ENCODE measurements at regions not wholly inside any gene's neighbourhood (a gene's known extent, or its start where the extent isn't known, plus 50 kb on each side); places are given as distances from the start of the nearest gene placed in this dataset.

DNA sequence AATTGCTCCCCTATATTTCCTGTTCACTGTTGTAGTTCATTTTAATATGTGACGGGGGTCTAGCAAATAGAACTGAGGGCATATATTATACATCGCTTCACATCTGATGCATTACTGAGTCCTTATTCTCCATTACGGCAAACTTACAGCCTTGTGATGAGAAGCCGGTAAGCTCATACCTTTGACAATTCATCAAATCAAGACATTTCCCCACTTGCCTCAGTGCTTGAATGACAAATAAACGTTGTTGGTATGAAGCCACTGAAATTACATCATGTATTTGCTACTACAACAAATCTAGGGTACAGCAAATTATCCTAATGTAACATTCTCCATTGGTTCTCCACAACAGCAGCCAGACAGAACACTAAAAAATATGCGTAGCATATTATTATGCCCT is 1999.8 kb downstream of the LRRC4C start:
- TF ChIP-seq POLR2A (IDR thresholded peaks at IDR 0.05; ENCODE audit: low read length) (no peak), GATA1 (IDR thresholded peaks at IDR 0.05; ENCODE audit: low read depth, low read length) (no peak)
